GM12892 (cell line): ENCODE measurements at regions not wholly inside any gene's neighbourhood (a gene's known extent, or its start where the extent isn't known, plus 50 kb on each side); places are given as distances from the start of the nearest gene placed in this dataset.

ENCODE experiments used
- POLR2A ChIP-seq: IDR thresholded peaks from 2 replicates; pipeline ENCODE4 v1.6.1; 2011; ENCODE audit warnings: low read depth, low read length, control low read depth
- POLR2AphosphoS5 ChIP-seq: IDR thresholded peaks from 2 replicates; pipeline ENCODE4 v1.6.1; 2011; ENCODE audit warnings: low read depth, low read length, control low read depth
- TAF1 ChIP-seq: IDR thresholded peaks from 2 replicates; pipeline ENCODE4 v1.6.1; 2011; ENCODE audit warnings: low read depth, mild to moderate bottlenecking, control low read depth, low read length, borderline replicate concordance

DNA sequence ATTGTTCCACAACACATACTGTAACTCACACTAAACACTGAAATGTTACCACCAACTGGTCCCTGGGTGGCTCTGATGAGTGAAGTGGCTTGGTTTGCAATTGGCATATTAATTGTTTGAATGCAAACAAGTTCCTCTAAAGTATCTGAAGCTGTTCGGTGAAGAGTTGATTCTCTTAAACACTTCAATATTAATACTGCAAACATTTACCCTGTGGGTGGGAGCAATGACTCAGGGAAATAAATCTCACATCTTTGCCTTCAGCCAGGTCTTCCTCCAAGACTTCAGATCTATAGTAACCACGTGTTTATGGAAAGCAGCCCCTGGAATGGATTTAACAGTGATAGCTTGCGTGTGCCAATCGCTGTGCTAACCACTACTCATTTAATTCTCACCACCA lies 176.0 kb downstream of the MAFB start:
- TF ChIP-seq POLR2A, result no peak
- no peak for TF ChIP-seq TAF1
- no peak for TF ChIP-seq POLR2AphosphoS5
